BE2C (cell line): ENCODE measurements at regions not wholly inside any gene's neighbourhood (a gene's known extent, or its start where the extent isn't known, plus 50 kb on each side); places are given as distances from the start of the nearest gene placed in this dataset.

Experiments
- DNase-seq: peaks from one replicate; pipeline ENCODE4 v3.0.0-alpha.2; 2020
- H3K27me3 ChIP-seq: fragments of 250-450 bp; sonication (Bioruptor Pico); 2 replicates; pipeline ENCODE4 v1.5.1; 2020; ENCODE audit warnings: mild to moderate bottlenecking
- H3K36me3 ChIP-seq: fragments of 250-450 bp; sonication (Bioruptor Pico); 2 replicates; pipeline ENCODE4 v1.5.1; 2020; ENCODE audit warnings: mild to moderate bottlenecking
- H3K4me1 ChIP-seq: fragments of 250-450 bp; sonication (Bioruptor Pico); 2 replicates; pipeline ENCODE4 v1.5.1; 2020
- H3K4me3 ChIP-seq: 2 replicates; pipeline ENCODE4 v1.5.1; 2011; ENCODE audit warnings: low read depth, low read length
- H3K9me3 ChIP-seq: fragments of 250-450 bp; sonication (Bioruptor Pico); 2 replicates; pipeline ENCODE4 v1.5.1; 2020
- CTCF ChIP-seq: IDR thresholded peaks from 2 replicates; pipeline ENCODE4 v1.5.1; 2012; ENCODE audit warnings: mild to moderate bottlenecking, low read depth, low read length

GRCh38 chr2:104774631-104775030 is 79.3 kb upstream of the POU3F3 start:
- no peak for TF ChIP-seq CTCF
- Histone ChIP-seq H3K9me3 (no peaks in the 10 kb centered on the region), H3K27me3 (no peaks in the 10 kb centered on the region), H3K4me3 (no peak overlapping the region), H3K36me3 (no peaks in the 10 kb centered on the region), H3K4me1 (no peaks in the 10 kb centered on the region)
- no peak for DNase-seq

GRCh38 chr2:104777721-104778120 is 76.2 kb upstream of the POU3F3 start:
- no peak overlapping the region for H3K4me3 ChIP-seq
- TF ChIP-seq CTCF: no peak
- H3K27me3 ChIP-seq: no peaks in the 10 kb centered on the region
- H3K9me3 ChIP-seq: no peaks in the 10 kb centered on the region
- H3K4me1 ChIP-seq: no peaks in the 10 kb centered on the region
- H3K36me3 ChIP-seq: no peaks in the 10 kb centered on the region
- no peak for DNase-seq

GRCh38 chr2:104781151-104781550 is 72.8 kb upstream of the POU3F3 start:
- no peak for DNase-seq
- Histone ChIP-seq H3K4me3 (no peak overlapping the region), H3K27me3 (no peaks in the 10 kb centered on the region), H3K9me3 (no peaks in the 10 kb centered on the region), H3K36me3 (no peaks in the 10 kb centered on the region), H3K4me1 (no peaks in the 10 kb centered on the region)
- no peak for TF ChIP-seq CTCF

GRCh38 chr2:104784264-104784663 is 69.7 kb upstream of the POU3F3 start:
- Histone ChIP-seq H3K36me3 (no peaks in the 10 kb centered on the region), H3K27me3 (no peaks in the 10 kb centered on the region), H3K9me3 (no peaks in the 10 kb centered on the region), H3K4me1 (no peaks in the 10 kb centered on the region), H3K4me3 (no peak overlapping the region)
- no peak for TF ChIP-seq CTCF
- no peak for DNase-seq

- Histone ChIP-seq H3K4me1 (no peaks in the 10 kb centered on the region), H3K27me3 (no peaks in the 10 kb centered on the region)
- no peak for TF ChIP-seq CTCF
Measured at GRCh38 chr2:104786204-104786603, 67.7 kb upstream of the POU3F3 start.

GRCh38 chr2:104786821-104787220 is 67.1 kb upstream of the POU3F3 start:
- H3K27me3 ChIP-seq: no peaks in the 10 kb centered on the region
- no peak for DNase-seq
- H3K4me1 ChIP-seq: no peaks in the 10 kb centered on the region
- no peaks in the 10 kb centered on the region for H3K36me3 ChIP-seq
- no peak for TF ChIP-seq CTCF
- H3K9me3 ChIP-seq: no peaks in the 10 kb centered on the region
- H3K4me3 ChIP-seq: no peak overlapping the region

More at GRCh38 chr2:104786204-104786603, 67.7 kb upstream of the POU3F3 start:
- Histone ChIP-seq H3K9me3 (no peaks in the 10 kb centered on the region), H3K4me3 (no peak overlapping the region), H3K36me3 (no peaks in the 10 kb centered on the region)
- no peak for DNase-seq
